ENCODE measurements at regions not wholly inside any gene's neighbourhood (a gene's known extent, or its start where the extent isn't known, plus 50 kb on each side); places are given as distances from the start of the nearest gene placed in this dataset.

DNA sequence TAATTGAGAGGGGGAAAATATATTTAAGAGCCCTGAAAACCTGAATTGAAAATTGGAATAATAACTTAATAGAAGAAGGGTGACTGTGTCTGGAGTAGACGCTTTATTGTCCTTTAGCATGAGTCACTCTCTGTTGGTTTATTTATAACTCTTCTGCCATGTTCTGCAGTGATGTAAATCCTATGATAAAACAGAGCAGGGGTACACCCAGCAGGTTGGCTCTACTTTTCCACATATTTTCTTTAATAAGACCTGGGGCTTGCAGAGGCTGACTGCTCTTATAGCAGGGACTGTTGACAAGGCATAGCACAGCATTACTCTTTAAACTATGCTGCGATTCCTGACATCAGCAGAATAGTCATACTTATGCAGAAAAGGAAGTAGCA, 389.9 kb upstream of the PCDH9 start:
- TF ChIP-seq CTCF (IDR thresholded peaks at IDR 0.05) (no peak), POLR2A (IDR thresholded peaks at IDR 0.05) (no peak), POLR2AphosphoS5 (IDR thresholded peaks at IDR 0.05) (no peak)
